ENCODE measurements at regions not wholly inside any gene's neighbourhood (a gene's known extent, or its start where the extent isn't known, plus 50 kb on each side); places are given as distances from the start of the nearest gene placed in this dataset.

- TF ChIP-seq POLR2A (IDR thresholded peaks at IDR 0.05) = no peak
- no peak for TF ChIP-seq CTCF (IDR thresholded peaks at IDR 0.05)
- no peak for TF ChIP-seq POLR2AphosphoS5 (IDR thresholded peaks at IDR 0.05)
Measured at GRCh38 chr6:170066679-170067078, 224.2 kb downstream of the DLL1 start.
